ENCODE measurements at regions not wholly inside any gene's neighbourhood (a gene's known extent, or its start where the extent isn't known, plus 50 kb on each side); places are given as distances from the start of the nearest gene placed in this dataset.
"Not testable (repeated sequence)": the region's sequence is repeated elsewhere in the genome, so short reads cannot be mapped to it uniquely, and the experiment has no call there.

GRCh38 chr9:111276431-111277128 lies 53.4 kb downstream of the OR2K2 start:
- no peak for DNase-seq (ENCODE audit: low read depth, low spot score)

- no peak for DNase-seq (ENCODE audit: low read depth, low spot score)
Measured at GRCh38 chr9:111274737-111275136, 55.3 kb downstream of the OR2K2 start.

- DNase-seq (ENCODE audit: low read depth, low spot score) = no peak
Measured at GRCh38 chr9:111272581-111272980, 57.4 kb downstream of the OR2K2 start.

GRCh38 chr9:111271481-111272080 lies 58.4 kb downstream of the OR2K2 start:
- DNase-seq (ENCODE audit: low read depth, low spot score) = peak; percentile 7

GRCh38 chr9:111271047-111271446 lies 59.0 kb downstream of the OR2K2 start:
- no peak for DNase-seq (ENCODE audit: low read depth, low spot score)

- DNase-seq (ENCODE audit: low read depth, low spot score) = not testable (repeated sequence)
Measured at GRCh38 chr9:111266024-111266423, 64.0 kb downstream of the OR2K2 start.

GRCh38 chr9:111263116-111263515 lies 66.9 kb downstream of the OR2K2 start:
- DNase-seq (ENCODE audit: low read depth, low spot score) = no peak

GRCh38 chr9:111258875-111259271 lies 71.2 kb downstream of the OR2K2 start:
- DNase-seq (ENCODE audit: low read depth, low spot score) = no peak

- no peak for DNase-seq (ENCODE audit: low read depth, low spot score)
Measured at GRCh38 chr9:111258209-111258874, 71.7 kb downstream of the OR2K2 start.

GRCh38 chr9:111253742-111254437 lies 76.1 kb downstream of the OR2K2 start:
- DNase-seq (ENCODE audit: low read depth, low spot score) = no peak

GRCh38 chr9:111250875-111251842 lies 78.9 kb downstream of the OR2K2 start:
- DNase-seq (ENCODE audit: low read depth, low spot score) = no peak

GRCh38 chr9:111237447-111237846 lies 92.6 kb downstream of the OR2K2 start:
- no peak for DNase-seq (ENCODE audit: low read depth, low spot score)

- no peak for DNase-seq (ENCODE audit: low read depth, low spot score)
Measured at GRCh38 chr9:111236332-111236731, 93.7 kb downstream of the OR2K2 start.

- no peak for DNase-seq (ENCODE audit: low read depth, low spot score)
Measured at GRCh38 chr9:111233963-111234362, 96.1 kb downstream of the OR2K2 start.

- DNase-seq (ENCODE audit: low read depth, low spot score) = peak; percentile 11
Measured at GRCh38 chr9:111232997-111233790, 96.8 kb downstream of the OR2K2 start.

GRCh38 chr9:111231801-111232580 lies 98.0 kb downstream of the OR2K2 start:
- no peak for DNase-seq (ENCODE audit: low read depth, low spot score)

GRCh38 chr9:111222757-111223156 lies 107.3 kb downstream of the OR2K2 start:
- no peak for DNase-seq (ENCODE audit: low read depth, low spot score)

- no peak for DNase-seq (ENCODE audit: low read depth, low spot score)
Measured at GRCh38 chr9:111212874-111213273, 117.2 kb downstream of the OR2K2 start.

- DNase-seq (ENCODE audit: low read depth, low spot score) = no peak
Measured at GRCh38 chr9:111198936-111199335, 131.1 kb downstream of the OR2K2 start.

GRCh38 chr9:111197256-111197655 lies 132.8 kb downstream of the OR2K2 start:
- peak; percentile 2 for DNase-seq (ENCODE audit: low read depth, low spot score)
